ENCODE measurements at regions not wholly inside any gene's neighbourhood (a gene's known extent, or its start where the extent isn't known, plus 50 kb on each side); places are given as distances from the start of the nearest gene placed in this dataset.

DNA sequence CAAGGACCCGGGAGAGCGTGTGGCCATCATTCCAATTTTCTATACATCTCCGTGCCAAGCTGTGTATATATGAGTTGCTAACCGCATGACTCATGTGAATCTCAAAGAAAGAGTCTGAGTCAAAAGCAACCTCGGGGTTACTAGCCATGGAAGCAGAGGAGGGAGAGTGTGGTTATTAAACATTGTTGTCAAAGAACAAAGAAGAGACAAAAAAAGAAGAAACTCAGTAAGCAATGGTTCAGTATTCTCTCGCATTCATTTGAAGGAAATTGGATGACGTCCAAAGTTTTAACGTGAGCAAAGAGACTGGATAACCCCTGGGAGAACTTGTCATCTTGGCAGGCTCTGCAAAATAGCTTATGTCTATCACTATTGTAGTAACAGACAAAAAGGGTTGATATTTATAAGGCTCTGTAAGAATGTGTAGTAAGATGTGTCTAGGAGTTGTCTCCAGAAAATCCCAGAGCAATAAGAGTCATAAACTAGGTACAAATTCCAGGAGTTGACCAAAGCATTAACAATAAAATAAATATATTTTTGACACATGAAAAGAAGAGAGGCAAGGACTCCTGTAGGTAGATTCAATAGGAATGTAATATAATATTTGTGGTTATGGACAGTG is 52.8 kb upstream of the GRM7 start (continued):
- TF ChIP-seq, protein P1, sequence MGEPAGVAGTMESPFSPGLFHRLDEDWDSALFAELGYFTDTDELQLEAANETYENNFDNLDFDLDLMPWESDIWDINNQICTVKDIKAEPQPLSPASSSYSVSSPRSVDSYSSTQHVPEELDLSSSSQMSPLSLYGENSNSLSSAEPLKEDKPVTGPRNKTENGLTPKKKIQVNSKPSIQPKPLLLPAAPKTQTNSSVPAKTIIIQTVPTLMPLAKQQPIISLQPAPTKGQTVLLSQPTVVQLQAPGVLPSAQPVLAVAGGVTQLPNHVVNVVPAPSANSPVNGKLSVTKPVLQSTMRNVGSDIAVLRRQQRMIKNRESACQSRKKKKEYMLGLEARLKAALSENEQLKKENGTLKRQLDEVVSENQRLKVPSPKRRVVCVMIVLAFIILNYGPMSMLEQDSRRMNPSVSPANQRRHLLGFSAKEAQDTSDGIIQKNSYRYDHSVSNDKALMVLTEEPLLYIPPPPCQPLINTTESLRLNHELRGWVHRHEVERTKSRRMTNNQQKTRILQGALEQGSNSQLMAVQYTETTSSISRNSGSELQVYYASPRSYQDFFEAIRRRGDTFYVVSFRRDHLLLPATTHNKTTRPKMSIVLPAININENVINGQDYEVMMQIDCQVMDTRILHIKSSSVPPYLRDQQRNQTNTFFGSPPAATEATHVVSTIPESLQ (CRISPR knock-in tag; IDR thresholded peaks at IDR 0.05): no peak
- TF ChIP-seq POLR2AphosphoS2 (IDR thresholded peaks at IDR 0.05; ENCODE audit: low read length) (no peak), CEBPG (CRISPR knock-in tag; IDR thresholded peaks at IDR 0.05) (no peak), CEBPG (tag; conservative IDR thresholded peaks at IDR 0.05 in 1 of 2, IDR thresholded peaks at IDR 0.05 in 1 of 2) (no peak)

DNA sequence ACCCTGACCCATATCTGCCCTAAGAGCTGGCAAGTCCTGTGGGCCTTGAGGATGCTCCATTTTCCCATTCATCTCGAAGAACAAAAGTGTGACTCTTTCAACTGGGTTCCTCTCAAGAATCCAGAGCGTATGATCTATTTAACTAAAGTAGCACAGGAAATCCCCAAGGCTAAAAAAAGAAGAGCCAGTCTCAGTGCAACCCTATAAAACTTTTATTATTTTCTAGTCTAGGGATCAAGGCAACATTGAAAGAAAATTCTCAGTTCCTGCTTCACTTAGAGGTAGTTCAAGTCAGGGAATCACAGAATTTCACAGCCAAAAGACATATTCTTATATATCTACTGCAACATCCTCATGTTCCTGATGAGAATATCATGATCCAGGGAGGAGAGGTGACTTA is 51.6 kb upstream of the GRM7 start:
- no peaks in the 10 kb centered on the region for H3K4me1 ChIP-seq (replicated peaks in 1 of 2; ENCODE audit: control insufficient read depth in 2 of 2, insufficient read depth in 2 of 2, low read length in 2 of 2)
- H3K27me3 ChIP-seq (ENCODE audit: control insufficient read depth in 2 of 2, insufficient read depth in 2 of 2, low read length in 2 of 2): no peaks in the 10 kb centered on the region
- no peak overlapping the region for H3K4me3 ChIP-seq
- ChIA-PET POLR2A (no interaction called here), CTCF (ENCODE audit: low intra/inter-chr PET ratio) (no interaction called here)
- in situ Hi-C loops (cut with MboI) (no loop called here), intact Hi-C loops (cut with micrococcal nuclease) (no loop called here)
- no peaks in the 10 kb centered on the region for H3K9me3 ChIP-seq (replicated peaks; ENCODE audit: control insufficient read depth, insufficient read depth, low read depth, low read length)
- TF ChIP-seq SMARCB1 (IDR thresholded peaks at IDR 0.05; ENCODE audit: insufficient read length, low read depth): no peak
- TF ChIP-seq L3MBTL2 (IDR thresholded peaks at IDR 0.05): no peak
- TF ChIP-seq SPI1 (IDR thresholded peaks at IDR 0.05; ENCODE audit: borderline replicate concordance, low read depth, low read length): no peak
- no peak for TF ChIP-seq KLF13 (tag; IDR thresholded peaks at IDR 0.05; ENCODE audit: borderline replicate concordance, low read depth)
- no peak for TF ChIP-seq ZNF174 (CRISPR knock-in tag; IDR thresholded peaks at IDR 0.05)
- TF ChIP-seq KLF6 (CRISPR knock-in tag; IDR thresholded peaks at IDR 0.05; ENCODE audit: borderline replicate concordance): no peak
- TF ChIP-seq, protein P2, sequence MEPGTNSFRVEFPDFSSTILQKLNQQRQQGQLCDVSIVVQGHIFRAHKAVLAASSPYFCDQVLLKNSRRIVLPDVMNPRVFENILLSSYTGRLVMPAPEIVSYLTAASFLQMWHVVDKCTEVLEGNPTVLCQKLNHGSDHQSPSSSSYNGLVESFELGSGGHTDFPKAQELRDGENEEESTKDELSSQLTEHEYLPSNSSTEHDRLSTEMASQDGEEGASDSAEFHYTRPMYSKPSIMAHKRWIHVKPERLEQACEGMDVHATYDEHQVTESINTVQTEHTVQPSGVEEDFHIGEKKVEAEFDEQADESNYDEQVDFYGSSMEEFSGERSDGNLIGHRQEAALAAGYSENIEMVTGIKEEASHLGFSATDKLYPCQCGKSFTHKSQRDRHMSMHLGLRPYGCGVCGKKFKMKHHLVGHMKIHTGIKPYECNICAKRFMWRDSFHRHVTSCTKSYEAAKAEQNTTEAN (CRISPR knock-in tag; IDR thresholded peaks at IDR 0.05): no peak
- TF ChIP-seq RNF2 (IDR thresholded peaks at IDR 0.05): no peak
- no peak for TF ChIP-seq CTBP1 (IDR thresholded peaks at IDR 0.05; ENCODE audit: borderline replicate concordance)
- no peak for TF ChIP-seq ZNF124 (CRISPR knock-in tag; IDR thresholded peaks at IDR 0.05)
- no peak for TF ChIP-seq DPF2 (IDR thresholded peaks at IDR 0.05)
- TF ChIP-seq, protein P3, sequence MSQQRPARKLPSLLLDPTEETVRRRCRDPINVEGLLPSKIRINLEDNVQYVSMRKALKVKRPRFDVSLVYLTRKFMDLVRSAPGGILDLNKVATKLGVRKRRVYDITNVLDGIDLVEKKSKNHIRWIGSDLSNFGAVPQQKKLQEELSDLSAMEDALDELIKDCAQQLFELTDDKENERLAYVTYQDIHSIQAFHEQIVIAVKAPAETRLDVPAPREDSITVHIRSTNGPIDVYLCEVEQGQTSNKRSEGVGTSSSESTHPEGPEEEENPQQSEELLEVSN (IDR thresholded peaks at IDR 0.05; ENCODE audit: borderline replicate concordance in 1 of 2, extremely low read depth in 1 of 2, insufficient read depth in 1 of 2, insufficient read length in 1 of 2, low read depth in 1 of 2, low read length in 1 of 2, poor library complexity in 1 of 2, severe bottlenecking in 1 of 2): no peak
- no peak for TF ChIP-seq TSC22D4 (tag; IDR thresholded peaks at IDR 0.05)
- TF ChIP-seq, protein P4, sequence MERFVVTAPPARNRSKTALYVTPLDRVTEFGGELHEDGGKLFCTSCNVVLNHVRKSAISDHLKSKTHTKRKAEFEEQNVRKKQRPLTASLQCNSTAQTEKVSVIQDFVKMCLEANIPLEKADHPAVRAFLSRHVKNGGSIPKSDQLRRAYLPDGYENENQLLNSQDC (CRISPR knock-in tag; IDR thresholded peaks at IDR 0.05): no peak
- TF ChIP-seq STAG1 (CRISPR knock-in tag; IDR thresholded peaks at IDR 0.05; ENCODE audit: borderline replicate concordance): no peak
- no peaks in the 10 kb centered on the region for H3K9me1 ChIP-seq (ENCODE audit: control insufficient read depth, insufficient read depth, low read length)
- BruUV-seq (replicated peaks): no TSS peak
- H3K9ac ChIP-seq (ENCODE audit: insufficient read depth in 1 of 2, low read depth in 2 of 2, low read length in 2 of 2): no peak overlapping the region
- DNase-seq (ENCODE audit: extremely low read depth in 1 of 4, low spot score in 3 of 4) (no peak), ATAC-seq (no peak), FAIRE-seq (no peak)
- H2AFZ ChIP-seq (ENCODE audit: low read depth, low read length): no peak overlapping the region
- H3K36me3 ChIP-seq (ENCODE audit: control insufficient read depth, insufficient read depth, low read length): no peaks in the 10 kb centered on the region
- H4K20me1 ChIP-seq (replicated peaks; ENCODE audit: control insufficient read depth, insufficient read depth, low read length): no peaks in the 10 kb centered on the region
- H3K79me2 ChIP-seq (ENCODE audit: control insufficient read depth, insufficient read depth, low read length): no peaks in the 10 kb centered on the region
- 0% methylated on average over 2 of the region's 2 CpGs for WGBS (ENCODE audit: insufficient coverage, low coverage, missing lambda C conversion rate)
- H3K4me2 ChIP-seq (ENCODE audit: insufficient read depth, low read length): no peak overlapping the region
- no peak overlapping the region for H3K27ac ChIP-seq (ENCODE audit: extremely low read depth, low read depth, low read length)
